ENCODE measurements at regions not wholly inside any gene's neighbourhood (a gene's known extent, or its start where the extent isn't known, plus 50 kb on each side); places are given as distances from the start of the nearest gene placed in this dataset.

GRCh38 chr13:37492741-37493514 lies 105.6 kb downstream of the POSTN start:
- no peak for TF ChIP-seq CTCF (IDR thresholded peaks at IDR 0.05)
- no peak for TF ChIP-seq POLR2A (IDR thresholded peaks at IDR 0.05)

Measured in right lobe of liver (tissue), 4 donors.